LNCaP clone FGC (cell line): ENCODE measurements at regions not wholly inside any gene's neighbourhood (a gene's known extent, or its start where the extent isn't known, plus 50 kb on each side); places are given as distances from the start of the nearest gene placed in this dataset.

ENCODE experiments used
- DNase-seq: peaks from one replicate; pipeline ENCODE4 v3.0.0-alpha.2; 2011; ENCODE audit warnings: low read depth
- H3K4me3 ChIP-seq: 2 replicates; pipeline ENCODE4 v1.5.1; 2011; ENCODE audit warnings: mild to moderate bottlenecking, low read depth, low read length, control low read depth
- CTCF ChIP-seq: IDR thresholded peaks from 2 replicates; pipeline ENCODE4 v1.5.1; 2012; ENCODE audit warnings: mild to moderate bottlenecking; ENCODE audit not compliant: control insufficient read depth, insufficient read depth; ENCODE audit errors: extremely low read depth

- no peak for TF ChIP-seq CTCF
- H3K4me3 ChIP-seq, result no peak overlapping the region
- no peak for DNase-seq
Measured at GRCh38 chr1:36625253-36625934, 142.7 kb upstream of the CSF3R start.

- no peak for TF ChIP-seq CTCF
- no peak overlapping the region for H3K4me3 ChIP-seq
- no peak for DNase-seq
Measured at GRCh38 chr1:36624466-36624865, 141.8 kb upstream of the CSF3R start.

GRCh38 chr1:36622741-36623648, 140.3 kb upstream of the CSF3R start:
- H3K4me3 ChIP-seq, result no peak overlapping the region
- no peak for DNase-seq
- TF ChIP-seq CTCF, result no peak

GRCh38 chr1:36621531-36621930, 138.8 kb upstream of the CSF3R start:
- no peak for TF ChIP-seq CTCF
- no peak for DNase-seq
- no peak overlapping the region for H3K4me3 ChIP-seq

- no peak for TF ChIP-seq CTCF
- DNase-seq, result no peak
- no peak overlapping the region for H3K4me3 ChIP-seq
Measured at GRCh38 chr1:36620142-36620541, 137.4 kb upstream of the CSF3R start.

- no peak for TF ChIP-seq CTCF
- DNase-seq, result no peak
- no peak overlapping the region for H3K4me3 ChIP-seq
Measured at GRCh38 chr1:36614991-36615390, 132.3 kb upstream of the CSF3R start.
